Chondrocyte (in vitro differentiated cells): ENCODE measurements at regions not wholly inside any gene's neighbourhood (a gene's known extent, or its start where the extent isn't known, plus 50 kb on each side); places are given as distances from the start of the nearest gene placed in this dataset.

Experiments used
- DNase-seq: peaks from one replicate; pipeline ENCODE4 v3.0.0; 2021; ENCODE audit warnings: mixed read lengths, low spot score
- H3K27ac Mint-ChIP-seq: one replicate; pipeline ENCODE4 v1.8.0; 2021; ENCODE audit warnings: mild to moderate bottlenecking, moderate library complexity, mixed read lengths; ENCODE audit not compliant: unreplicated experiment
- H3K27me3 Mint-ChIP-seq: 2 replicates; pipeline ENCODE4 v1.8.0; 2021; ENCODE audit warnings: low read depth, mixed read lengths
- H3K36me3 Mint-ChIP-seq: 2 replicates; pipeline ENCODE4 v1.8.0; 2021; ENCODE audit warnings: low read depth, mixed read lengths
- H3K4me1 Mint-ChIP-seq: 2 replicates; pipeline ENCODE4 v1.8.0; 2021; ENCODE audit warnings: low read depth, mild to moderate bottlenecking, mixed read lengths
- H3K4me3 Mint-ChIP-seq: one replicate; pipeline ENCODE4 v1.8.0; 2021; ENCODE audit warnings: mild to moderate bottlenecking, moderate library complexity, mixed read lengths; ENCODE audit not compliant: unreplicated experiment
- H3K9me3 Mint-ChIP-seq: 2 replicates; pipeline ENCODE4 v1.8.0; 2021; ENCODE audit warnings: low read depth, mixed read lengths
- TF ChIP-seq, protein P1 (sequence below): fragments of 200-600 bp; sonication (generic); IDR thresholded peaks from 2 replicates; pipeline ENCODE4 v1.5.0; 2021; ENCODE audit warnings: antibody characterized with exemption, mild to moderate bottlenecking, moderate library complexity

DNA sequence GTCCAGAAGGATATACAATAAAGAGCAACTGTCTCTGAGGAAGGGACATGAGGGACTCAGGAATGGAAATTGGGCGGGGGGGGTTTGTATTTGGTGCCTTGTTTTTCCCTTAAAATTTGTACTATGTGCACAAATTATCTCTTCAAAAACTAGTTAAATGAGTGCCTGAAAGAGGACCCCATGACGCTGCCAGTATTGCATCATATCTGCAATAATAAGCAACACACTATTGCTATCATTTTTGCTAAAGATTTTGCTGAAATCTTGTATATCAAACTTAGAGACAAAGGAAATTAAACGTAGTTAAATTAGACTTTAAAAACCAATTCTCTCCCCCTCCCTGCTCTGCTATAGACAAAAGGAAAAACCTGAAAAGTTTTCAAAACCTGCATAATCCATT is 89.7 kb upstream of the SLC30A5 start:
- H3K9me3 Mint-ChIP-seq: no peaks in the 10 kb centered on the region
- DNase-seq: no peak
- H3K27ac Mint-ChIP-seq: peak overlapping the region; percentile 22
- H3K4me3 Mint-ChIP-seq: no peak overlapping the region
- TF ChIP-seq, protein P1, sequence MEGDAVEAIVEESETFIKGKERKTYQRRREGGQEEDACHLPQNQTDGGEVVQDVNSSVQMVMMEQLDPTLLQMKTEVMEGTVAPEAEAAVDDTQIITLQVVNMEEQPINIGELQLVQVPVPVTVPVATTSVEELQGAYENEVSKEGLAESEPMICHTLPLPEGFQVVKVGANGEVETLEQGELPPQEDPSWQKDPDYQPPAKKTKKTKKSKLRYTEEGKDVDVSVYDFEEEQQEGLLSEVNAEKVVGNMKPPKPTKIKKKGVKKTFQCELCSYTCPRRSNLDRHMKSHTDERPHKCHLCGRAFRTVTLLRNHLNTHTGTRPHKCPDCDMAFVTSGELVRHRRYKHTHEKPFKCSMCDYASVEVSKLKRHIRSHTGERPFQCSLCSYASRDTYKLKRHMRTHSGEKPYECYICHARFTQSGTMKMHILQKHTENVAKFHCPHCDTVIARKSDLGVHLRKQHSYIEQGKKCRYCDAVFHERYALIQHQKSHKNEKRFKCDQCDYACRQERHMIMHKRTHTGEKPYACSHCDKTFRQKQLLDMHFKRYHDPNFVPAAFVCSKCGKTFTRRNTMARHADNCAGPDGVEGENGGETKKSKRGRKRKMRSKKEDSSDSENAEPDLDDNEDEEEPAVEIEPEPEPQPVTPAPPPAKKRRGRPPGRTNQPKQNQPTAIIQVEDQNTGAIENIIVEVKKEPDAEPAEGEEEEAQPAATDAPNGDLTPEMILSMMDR: no peak
- no peaks in the 10 kb centered on the region for H3K36me3 Mint-ChIP-seq
- peaks cover 3% of the 10 kb centered on the region for H3K27me3 Mint-ChIP-seq
- H3K4me1 Mint-ChIP-seq: no peaks in the 10 kb centered on the region

DNA sequence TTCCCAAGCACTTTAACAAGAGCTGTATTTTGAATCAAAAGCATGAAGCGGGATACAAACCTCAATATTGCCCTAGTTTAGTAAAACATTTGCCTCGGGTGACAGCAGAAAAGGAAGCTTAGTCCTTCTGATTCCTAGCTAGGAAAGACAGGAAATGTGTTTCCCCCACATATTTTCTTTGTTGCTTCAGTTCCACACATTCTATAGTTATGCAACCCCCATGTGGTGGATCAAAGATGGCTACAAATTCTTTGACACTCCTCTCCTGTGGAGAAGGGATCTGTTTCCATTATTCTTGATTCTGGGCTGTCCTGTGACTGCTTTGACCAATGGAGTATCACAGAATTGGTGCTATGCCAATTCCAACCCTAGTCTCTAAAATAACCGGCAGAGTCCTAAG is 89.1 kb upstream of the SLC30A5 start:
- H3K4me3 Mint-ChIP-seq: no peak overlapping the region
- DNase-seq: no peak
- H3K9me3 Mint-ChIP-seq: no peaks in the 10 kb centered on the region
- H3K27me3 Mint-ChIP-seq: peaks cover 3% of the 10 kb centered on the region
- peak overlapping the region; percentile 22 for H3K27ac Mint-ChIP-seq
- no peaks in the 10 kb centered on the region for H3K36me3 Mint-ChIP-seq
- TF ChIP-seq, protein P1: no peak
- no peaks in the 10 kb centered on the region for H3K4me1 Mint-ChIP-seq

GRCh38 chr5:69006030-69006429 is 87.8 kb upstream of the SLC30A5 start:
- H3K36me3 Mint-ChIP-seq: no peaks in the 10 kb centered on the region
- no peak for DNase-seq
- peaks cover 4% of the 10 kb centered on the region for H3K27me3 Mint-ChIP-seq
- no peak overlapping the region for H3K27ac Mint-ChIP-seq
- no peaks in the 10 kb centered on the region for H3K4me1 Mint-ChIP-seq
- TF ChIP-seq, protein P1: no peak
- H3K4me3 Mint-ChIP-seq: no peak overlapping the region
- H3K9me3 Mint-ChIP-seq: no peaks in the 10 kb centered on the region

GRCh38 chr5:69007163-69007562 is 86.7 kb upstream of the SLC30A5 start:
- TF ChIP-seq, protein P1: no peak
- no peak for DNase-seq
- Mint-ChIP-seq H3K27me3 (peaks cover 4% of the 10 kb centered on the region), H3K4me1 (no peaks in the 10 kb centered on the region), H3K9me3 (no peaks in the 10 kb centered on the region), H3K27ac (no peak overlapping the region), H3K36me3 (no peaks in the 10 kb centered on the region), H3K4me3 (no peak overlapping the region)

- TF ChIP-seq, protein P1: peak; percentile 90
- Mint-ChIP-seq H3K9me3 (no peaks in the 10 kb centered on the region), H3K36me3 (no peaks in the 10 kb centered on the region), H3K4me1 (no peaks in the 10 kb centered on the region), H3K4me3 (no peak overlapping the region), H3K27me3 (peaks cover 4% of the 10 kb centered on the region), H3K27ac (no peak overlapping the region)
- DNase-seq: no peak
Measured at GRCh38 chr5:69007726-69008368, 86.0 kb upstream of the SLC30A5 start.
